ENCODE measurements at regions not wholly inside any gene's neighbourhood (a gene's known extent, or its start where the extent isn't known, plus 50 kb on each side); places are given as distances from the start of the nearest gene placed in this dataset.
"Not testable (repeated sequence)": the region's sequence is repeated elsewhere in the genome, so short reads cannot be mapped to it uniquely, and the experiment has no call there.

DNA sequence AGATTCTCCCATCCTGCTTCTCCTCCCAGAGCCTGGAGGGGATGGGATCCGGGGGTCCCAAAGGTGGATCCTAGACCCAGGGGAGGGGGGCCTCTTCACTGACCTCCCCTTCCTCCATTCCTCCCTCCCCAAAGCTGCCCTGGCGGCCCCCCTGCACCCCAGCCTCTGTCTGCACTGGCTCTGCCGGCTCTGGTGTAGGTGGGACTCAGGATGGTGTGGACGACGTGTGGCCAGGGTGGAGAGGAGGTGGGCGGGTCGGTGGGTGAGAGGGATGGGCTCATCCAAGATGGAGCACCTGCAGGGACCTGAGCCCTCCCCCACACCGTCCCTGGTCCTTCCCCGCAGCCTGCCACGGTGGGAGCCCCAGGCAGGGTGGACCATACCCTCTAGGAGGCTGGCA lies 355.6 kb downstream of the TMEM121 start:
- DNase-seq: not testable (repeated sequence)

DNA sequence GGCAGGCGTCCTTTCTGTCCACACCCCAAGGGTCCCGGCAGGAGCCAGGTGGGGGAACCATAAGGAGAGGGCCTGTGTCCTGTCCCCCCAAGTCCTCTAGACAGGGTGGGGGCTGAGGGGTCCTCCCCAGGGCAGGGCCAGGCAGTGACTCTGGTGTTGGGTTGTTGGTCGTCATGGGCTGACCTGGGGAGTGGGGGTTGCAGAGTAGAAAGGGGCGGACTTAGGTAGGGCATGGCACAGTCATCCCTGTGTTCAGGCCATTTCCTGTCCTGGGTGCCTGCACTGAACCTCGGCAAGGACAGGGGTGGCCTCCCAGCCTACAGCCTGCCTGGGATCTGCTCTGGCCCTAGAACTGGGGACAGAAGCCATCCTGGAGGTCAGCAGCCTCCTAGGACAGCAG lies 356.2 kb downstream of the TMEM121 start:
- DNase-seq: no peak

DNA sequence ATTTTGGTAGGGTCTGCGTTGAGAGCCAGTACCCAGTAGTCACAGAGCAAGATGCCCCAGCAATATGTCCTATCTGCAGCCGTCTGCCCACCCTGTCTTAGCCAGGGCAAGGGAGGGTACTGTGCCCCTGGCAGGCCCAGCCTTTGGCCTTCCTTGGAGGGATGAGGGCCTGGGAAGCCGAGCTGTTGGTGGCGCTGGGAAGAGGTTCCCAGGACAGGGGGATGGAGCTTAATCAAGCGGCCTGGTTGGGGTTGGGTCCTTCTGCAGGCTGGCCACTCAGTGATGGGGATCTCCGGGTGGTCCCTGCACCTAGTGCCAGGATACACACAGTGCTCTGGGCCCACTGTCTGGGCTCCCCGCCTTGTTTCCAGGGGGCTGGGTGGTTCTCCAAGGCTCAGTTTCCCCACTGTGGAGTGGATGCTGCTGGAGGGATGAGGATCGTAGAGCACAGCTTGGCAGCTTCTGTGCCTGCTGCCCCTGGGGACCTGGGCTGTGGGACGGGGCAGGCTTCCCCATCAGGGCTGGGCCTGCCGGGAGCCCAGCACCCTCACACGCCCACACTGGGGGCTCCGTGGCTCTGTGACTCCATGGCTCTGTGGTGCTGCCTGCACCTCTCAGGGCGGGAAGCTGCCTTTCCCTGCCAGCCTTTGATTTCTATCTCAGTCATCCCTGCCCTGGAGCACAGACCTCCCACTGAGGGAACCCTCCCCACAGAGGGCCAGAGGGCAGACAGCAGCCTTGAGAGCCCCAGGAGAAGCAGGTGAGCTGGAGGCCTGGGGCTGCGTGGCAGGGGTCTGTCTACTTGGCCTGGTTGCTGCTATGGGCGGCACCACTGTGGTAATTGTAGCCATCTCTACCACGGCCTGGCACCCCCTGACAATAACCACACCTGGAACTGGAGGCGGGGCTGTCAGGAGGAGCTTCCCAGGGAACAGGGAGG lies 357.0 kb downstream of the TMEM121 start:
- DNase-seq: no peak

DNA sequence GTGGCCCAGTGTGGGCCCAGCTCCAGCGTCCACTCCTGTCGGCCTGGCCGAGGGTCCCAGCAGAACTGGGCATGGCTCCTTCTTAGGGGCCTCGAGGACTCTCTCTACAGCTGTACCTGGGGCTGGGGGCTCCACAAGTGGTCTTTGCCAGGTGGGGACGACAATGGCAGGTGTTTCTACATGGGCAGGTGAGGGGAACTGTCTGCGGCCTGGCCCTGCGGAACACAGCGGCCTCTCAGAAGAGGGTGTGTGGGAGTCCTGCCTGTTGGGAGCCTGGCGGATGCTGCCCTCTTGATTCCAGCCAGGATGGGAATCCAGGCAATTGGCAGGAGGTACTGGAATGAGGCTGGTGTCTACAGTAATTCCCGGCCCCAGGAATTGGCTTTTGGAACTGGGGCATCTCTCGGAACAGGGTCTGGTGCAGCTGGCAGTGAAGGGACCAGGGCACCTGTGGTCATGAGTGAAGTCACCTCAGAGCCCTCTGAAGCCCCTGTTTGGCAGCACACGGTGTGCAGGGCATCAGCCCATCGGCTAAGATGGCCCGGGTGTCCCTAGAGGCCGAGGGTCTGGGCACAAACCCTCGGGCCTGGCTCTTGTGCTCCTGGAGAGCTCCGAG lies 357.9 kb downstream of the TMEM121 start:
- not testable (repeated sequence) for DNase-seq

DNA sequence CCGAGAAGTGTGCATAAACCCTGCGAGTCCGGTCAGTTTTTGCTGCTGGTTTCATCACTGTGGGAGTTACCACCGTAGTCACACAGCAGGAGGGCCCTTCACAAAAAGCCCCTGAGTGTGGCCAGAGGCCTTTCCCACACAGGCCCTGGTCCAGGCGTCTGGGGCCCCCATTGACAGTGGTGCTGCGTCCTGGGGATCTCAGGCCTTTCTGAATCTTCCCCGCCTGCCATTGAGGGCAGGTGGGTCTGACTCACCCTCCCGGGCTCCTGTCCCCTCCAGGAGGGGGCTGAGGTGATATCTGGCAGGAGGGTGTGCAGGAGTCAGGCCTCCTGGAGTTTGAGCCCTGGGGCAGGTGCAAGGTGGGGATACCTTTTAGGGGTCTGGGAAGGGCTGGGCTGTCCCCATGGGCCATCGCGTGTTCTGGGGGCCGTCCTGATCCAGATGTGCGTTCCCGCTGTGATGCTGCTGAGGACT lies 358.5 kb downstream of the TMEM121 start:
- no peak for DNase-seq

DNA sequence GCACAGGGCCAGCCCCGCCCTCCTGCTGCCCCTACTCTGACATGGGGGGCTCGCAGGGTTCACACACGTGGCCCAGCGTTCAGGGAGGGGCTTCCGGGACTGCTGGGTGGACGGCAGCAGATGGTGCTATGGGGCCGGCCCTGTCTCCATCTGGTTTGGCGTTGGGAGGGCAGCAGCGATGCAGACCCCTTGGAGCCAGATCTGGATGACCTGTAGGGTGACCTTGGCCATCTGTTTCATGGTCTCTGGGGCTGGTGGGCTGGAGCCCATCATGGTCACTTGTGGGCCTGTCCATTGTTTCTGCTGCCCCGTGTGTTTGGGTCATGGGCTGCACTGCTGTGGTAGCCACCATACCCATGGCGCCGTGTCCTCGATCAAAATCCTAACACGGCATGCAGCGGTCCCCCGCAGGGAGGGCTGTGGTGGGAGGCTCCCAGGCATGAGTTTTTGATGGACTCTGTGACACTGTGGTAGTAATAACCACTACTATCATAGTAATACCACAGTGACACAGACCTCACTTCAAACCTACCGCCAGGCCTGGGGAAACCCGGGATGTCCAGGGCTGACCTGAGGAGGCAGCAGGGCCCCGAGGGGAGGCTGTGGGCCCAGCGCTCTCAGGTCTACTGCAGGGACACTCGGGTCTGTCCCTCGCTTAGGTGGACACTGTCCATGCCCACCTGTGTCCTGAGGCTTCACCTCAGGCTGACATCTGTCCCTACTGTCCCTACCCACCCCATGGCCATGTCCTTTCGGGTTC lies 359.4 kb downstream of the TMEM121 start:
- no peak for DNase-seq

DNA sequence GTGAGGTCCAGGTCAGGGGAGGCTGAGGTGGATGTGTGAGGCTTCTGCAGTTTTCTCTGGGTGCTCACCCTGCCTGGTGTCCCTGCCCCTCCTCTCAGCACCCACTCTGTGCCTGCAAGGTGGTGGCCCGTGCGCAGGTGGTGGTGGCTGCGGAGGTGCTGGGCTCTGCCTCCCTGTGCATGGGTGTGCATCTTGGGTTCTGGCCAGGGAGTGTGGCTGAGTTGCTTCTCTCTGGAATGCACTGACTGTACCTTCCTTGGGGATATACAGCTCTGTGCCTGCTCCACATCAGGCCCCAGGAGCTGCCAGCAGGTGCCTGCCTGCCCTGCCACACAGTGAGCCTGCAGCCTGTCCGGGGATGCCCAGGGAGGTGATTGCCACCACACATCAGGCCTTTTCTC lies 360.4 kb downstream of the TMEM121 start:
- not testable (repeated sequence) for DNase-seq

DNA sequence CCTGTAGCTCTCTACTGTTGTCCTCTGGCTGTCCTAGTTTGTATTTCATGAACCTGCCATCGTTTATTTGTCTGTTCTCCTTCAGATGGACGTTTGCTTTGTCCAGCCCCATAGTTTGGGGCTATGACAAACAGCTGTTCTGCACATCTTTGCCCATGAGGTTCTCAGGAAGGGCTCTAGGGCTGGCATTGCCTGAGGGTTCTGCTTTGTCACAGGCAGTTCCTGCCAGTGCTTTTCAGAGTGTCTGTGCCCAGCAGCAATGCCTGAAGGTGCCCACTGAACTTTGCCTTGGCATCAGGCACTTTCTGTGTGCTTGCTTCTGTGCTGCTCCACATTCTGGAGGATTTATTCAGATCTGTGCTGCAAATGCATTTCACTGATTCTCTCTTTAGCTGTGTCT lies 361.3 kb downstream of the TMEM121 start:
- no peak for DNase-seq

DNA sequence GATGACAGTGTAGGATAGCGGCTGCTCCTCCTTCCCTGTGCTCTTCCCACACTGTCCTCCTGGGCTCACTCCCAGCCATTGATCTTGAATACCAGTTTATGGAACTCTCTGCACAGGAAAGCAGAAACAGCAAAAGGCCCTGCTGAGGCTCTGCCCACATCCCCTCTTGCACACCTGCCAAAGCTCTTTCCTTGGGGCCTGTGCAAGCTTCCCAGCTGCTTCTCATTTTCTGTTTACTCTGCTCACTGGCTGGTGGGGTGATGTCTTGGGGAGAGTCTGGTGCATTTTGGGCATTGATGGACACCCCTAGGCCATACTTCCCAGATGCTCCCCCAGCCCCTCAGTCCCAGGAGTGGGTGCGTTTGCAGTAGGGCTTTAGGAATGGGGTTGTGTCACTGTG lies 361.8 kb downstream of the TMEM121 start:
- DNase-seq: no peak

DNA sequence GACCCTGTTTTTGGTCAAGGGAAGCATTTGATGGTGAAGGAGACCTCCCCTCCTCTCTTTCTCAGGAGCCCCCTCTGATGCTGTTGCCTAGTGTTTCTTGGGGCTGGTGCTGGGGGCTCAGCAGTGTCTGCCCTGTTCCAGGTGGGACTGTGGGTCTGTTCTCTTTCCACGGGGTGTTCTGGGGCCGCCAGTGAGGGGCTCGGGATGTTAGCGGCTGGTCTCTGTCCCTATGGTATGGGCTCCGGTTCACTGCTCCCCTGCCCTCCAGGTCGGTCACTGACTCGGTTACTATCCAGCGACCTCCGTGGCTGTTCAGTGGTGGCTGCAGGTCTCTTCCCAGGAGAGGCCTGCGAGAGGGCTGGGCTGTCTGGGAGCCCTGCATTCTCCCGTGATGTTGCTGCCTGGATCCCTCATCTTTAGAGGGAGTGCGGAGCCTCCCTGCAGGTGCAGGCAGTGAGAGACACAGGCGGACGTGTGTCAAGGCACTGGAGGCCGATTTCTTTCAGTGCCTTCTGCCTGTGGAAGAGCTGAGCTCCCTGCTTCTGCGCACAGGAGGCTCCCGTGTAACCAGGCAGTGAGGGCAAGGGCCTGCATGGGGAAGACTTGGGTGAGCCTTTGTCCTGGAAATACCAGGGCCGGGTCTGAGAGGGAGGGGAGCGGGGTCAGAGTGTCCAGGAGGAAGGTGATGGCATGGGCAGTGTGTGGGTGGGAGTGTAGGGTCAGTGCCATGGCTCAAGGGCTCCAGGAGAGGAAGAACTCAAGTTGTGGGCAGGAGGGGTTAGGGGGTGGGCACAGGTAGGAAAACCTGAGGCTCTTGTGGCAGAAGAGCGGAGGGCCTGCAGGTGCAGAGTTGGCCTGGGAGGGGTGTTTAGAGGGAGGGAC lies 362.6 kb downstream of the TMEM121 start:
- no peak for DNase-seq

DNA sequence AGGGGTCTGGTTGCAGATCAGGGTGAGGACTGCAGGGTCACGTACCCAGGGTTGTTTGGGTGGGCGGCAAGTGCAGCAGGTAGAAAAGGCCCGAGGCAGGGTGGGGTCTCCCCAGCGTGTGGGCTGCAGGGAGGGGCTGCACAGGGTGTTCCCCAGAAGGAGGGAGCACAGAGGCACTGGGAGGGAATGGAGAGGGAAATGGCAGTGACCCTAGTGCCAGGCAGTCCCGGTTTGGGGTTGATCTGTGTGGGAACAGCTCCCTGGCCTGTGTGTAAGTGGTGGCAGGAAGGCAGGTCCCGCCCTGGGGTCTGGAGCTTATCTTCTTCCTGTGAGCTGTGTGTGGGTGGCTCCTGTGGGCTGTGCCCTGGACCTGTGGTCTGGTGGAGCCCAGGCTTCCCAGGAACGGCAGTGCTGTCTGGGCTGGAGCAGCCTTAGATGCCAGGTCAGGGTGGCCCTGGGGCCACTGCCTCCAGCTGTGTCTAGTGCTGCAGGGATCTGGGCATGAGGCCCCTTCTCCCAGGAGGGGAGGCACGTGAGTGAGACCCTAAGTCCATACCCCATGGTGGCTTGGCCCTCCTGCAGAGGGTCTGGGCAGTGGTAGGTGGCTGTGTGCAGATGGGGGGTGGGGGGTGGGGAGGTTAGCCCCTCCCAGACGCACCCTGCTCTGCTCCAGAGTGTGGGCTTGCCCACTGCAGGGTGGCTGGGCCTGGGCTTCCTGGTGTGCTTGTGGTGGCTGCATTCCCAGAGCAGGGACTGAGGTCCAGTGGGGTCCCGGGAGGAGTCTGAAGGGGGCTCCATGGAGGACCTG lies 363.5 kb downstream of the TMEM121 start:
- no peak for DNase-seq

DNA sequence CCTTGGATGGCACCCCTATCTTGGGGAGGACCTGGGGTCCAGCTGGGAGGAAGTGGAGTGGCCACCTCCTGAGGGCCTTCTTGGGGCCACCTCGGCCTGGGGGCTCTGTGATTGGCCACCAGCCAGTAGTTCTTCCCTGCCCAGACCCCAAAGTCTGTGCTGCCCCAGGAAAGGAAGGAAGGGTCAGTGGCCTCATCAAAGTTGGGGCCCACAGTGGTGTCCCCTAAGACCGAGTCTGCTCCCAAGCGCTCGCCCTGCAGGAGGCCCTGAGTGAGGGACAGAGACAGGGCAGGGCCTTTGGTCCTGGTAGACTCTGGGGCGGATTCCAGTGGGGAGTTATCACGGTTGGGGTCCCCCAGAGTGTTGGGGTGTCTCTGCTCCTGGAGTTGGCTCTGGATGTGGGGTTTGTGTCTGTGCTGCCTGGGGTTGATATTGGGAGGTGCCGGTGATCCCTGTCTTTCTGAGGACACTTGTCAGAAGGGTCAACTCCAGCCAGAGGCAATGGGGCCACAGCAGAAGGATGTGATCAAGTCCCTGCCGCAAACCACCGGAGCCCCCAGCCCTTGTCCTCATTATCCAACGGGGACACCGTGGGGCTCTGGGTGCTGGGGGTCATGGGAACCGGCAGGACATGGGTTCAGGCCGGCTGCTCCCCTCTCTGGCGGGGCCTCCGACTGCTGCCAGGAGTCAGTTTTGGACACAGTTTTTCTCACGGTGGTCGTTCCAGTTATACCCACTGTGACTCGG lies 364.3 kb downstream of the TMEM121 start:
- DNase-seq: no peak

DNA sequence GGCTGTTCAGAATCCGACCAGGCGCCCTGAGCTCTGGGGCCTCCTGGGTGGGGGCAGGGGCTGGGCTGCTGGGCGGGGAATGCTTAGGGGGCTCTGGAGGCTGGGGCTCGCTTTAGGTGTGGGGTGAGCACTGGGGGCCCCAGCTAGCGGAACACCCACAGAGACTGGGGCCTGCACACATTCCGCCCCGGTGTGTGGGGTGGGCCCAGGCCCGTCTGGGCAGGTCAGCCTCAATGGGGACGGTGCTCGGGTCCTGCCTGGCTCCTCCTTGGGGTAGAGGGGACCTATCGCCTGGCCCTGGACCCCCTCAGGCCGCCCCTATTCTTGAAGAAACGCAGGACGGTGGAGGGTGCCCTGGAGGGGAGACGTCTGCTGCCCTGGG lies 364.8 kb downstream of the TMEM121 start:
- DNase-seq: no peak

DNA sequence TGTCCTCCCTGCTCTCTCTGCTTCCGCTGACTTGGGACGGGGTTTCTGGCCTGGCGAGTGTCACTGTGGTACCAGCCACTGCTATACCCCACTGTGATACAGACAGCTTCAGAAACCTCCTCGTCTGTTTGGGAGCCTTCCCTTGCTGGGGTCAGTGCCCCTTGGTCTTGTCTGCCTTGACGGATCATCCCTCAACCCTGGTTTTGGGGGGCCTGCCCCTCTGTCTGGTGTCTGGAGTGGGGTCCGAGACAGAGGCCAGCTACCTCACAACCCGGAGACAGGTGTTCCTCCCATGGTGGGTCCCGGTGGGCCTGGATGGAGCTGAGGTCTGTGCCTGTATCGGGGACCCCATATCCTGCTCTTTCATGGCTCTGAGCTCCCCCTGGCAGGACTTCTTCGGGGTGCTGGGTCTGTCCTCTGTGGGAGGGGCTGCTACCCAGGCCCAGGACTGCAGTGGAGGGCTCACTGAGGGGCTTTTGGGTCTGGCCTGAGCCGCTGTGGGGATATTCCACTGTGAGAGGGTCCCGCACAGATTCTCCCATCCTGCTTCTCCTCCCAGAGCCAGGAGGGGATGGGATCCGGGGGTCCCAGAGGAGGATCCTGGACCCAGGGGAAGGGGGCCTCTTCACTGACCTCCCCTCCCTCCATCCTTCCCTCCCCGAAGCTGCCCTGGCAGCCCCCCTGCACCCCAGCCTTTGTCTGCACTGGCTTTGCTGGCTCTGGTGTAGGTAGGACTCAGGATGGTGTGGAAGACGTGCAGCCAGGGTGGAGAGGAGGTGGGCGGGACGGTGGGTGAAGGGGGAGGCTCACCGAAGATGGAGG lies 365.5 kb downstream of the TMEM121 start:
- no peak for DNase-seq

DNA sequence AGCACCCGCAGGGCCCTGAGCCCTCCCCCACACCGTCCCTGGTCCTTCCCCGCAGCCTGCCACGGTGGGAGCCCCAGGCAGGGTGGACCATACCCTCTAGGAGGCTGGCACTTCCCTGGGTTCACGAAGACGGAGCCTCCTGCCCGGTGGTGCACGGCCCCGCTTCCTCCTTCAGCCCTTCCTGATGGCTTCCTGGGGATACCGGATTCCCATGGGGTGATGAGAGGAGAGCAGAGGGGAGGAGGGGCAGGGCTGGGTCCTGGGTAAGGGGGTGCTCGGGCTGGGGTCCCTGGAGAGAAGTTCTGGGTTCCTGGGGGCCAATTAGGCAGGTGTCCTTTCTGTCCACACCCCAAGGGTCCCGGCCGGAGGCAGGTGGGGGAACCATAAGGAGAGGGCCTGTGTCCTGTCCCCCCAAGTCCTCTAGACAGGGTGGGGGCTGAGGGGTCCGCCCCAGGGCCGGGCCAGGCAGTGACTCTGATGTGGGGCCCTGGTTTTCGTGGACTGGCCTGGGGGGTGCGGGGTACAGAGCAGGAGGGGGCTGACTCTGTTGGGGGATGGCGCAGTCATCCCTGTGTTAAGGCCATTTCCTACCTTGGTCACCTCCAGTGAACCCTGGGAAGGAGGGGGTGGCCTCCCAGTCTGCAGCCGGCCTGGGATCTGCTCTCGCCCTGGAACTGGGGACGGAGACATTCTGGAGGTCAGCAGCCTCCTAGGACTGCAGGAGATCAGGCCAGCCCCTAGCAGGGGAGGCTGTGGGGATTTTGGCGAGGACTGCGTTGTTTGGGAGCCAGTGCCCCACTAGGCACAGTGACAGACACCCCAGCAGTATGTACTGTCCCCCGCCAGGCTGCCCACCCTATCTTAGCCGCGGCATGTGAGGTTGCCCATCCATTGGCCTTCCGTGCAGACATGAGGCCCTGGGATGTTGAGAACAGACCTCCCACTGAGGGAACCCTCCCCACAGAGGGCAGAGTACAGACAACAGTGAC lies 366.4 kb downstream of the TMEM121 start:
- not testable (repeated sequence) for DNase-seq

DNA sequence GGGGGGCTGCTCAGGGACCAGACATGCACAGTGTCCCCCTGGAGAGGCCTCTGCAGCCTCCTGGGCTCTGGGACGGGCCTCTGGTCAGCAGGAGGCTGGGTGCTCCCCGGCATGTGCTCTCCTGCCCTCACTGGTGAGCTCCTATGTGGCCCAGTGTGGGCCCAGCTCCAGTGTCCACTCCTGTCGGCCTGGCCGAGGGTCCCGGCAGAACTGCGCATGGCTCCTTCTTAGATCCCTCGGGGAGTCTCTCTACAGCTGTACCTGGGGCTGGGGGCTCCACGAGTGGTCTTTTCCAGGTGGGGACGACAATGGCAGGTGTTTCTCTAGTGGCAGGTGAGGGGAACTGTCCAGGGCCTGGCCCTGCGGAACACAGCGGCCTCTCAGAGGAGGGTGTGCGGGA lies 367.3 kb downstream of the TMEM121 start:
- not testable (repeated sequence) for DNase-seq

DNA sequence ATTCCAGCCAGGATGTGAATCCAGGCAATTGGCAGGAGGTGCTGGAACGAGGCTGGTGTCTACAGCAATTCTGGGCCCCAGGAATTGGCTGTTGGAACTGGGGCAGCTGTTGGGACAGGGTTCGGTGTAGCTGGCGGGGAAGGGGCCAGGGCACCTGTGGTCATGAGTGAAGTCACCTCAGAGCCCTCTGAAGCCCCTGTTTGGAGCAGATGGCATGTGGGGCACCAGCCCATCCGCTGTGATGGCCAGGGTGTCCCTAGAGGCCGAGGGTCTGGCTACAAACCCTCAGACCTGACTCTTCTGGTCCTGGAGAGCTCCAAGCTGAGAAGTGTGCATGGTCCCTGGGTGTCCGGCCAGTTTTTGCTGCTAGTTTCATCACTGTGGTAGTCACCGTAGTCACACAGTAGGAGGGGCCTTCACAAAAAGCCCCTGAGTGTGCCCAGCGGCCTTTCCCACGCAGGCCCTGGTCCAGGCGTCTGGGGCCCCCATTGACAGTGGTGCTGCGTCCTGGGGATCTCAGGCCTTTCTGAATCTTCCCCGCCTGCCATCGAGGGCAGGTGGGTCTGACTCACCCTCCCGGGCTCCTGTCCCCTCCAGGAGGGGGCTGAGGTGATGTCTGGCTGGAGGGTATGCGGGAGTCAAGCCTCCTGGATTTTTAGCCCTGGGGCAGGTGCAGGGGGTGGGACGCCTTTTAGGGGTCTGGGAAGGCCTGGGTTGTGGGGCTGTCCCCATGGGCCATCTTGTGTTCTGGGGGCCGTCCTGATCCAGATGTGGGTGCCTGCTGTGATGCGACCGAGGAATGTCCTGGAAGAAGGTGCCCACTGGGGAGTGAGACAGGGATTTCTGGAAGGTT lies 368.0 kb downstream of the TMEM121 start:
- no peak for DNase-seq
